HepG2 (cell line): ENCODE measurements at regions not wholly inside any gene's neighbourhood (a gene's known extent, or its start where the extent isn't known, plus 50 kb on each side); places are given as distances from the start of the nearest gene placed in this dataset.
A peak's percentile ranks its signal among the peaks of the same experiment; 100 is the strongest.

ENCODE experiments used
- ARID4A ChIP-seq: sonication (generic); formaldehyde crosslinking; IDR thresholded peaks from 2 replicates; pipeline ENCODE4 v1.5.0; 2020; ENCODE audit warnings: mild to moderate bottlenecking, missing genetic modification reagents, borderline replicate concordance
- BATF2 ChIP-seq: sonication (generic); formaldehyde crosslinking; IDR thresholded peaks from 2 replicates; pipeline ENCODE4 v1.8.0; 2022; ENCODE audit warnings: mild to moderate bottlenecking, missing genetic modification reagents, moderate library complexity
- KIAA2018 ChIP-seq: sonication (generic); formaldehyde crosslinking; IDR thresholded peaks from 2 replicates; pipeline ENCODE4 v1.5.0; 2020; ENCODE audit warnings: mild to moderate bottlenecking, missing genetic modification reagents, borderline replicate concordance
- PRDM15 ChIP-seq: sonication (generic); formaldehyde crosslinking; IDR thresholded peaks from 2 replicates; pipeline ENCODE4 v1.4.0; 2020; ENCODE audit warnings: missing genetic modification reagents
- RFX3 ChIP-seq: IDR thresholded peaks from 2 replicates; pipeline ENCODE4 v1.6.1; 2016; ENCODE audit warnings: missing biosample characterization, missing genetic modification reagents
- THAP8 ChIP-seq: sonication (generic); formaldehyde crosslinking; IDR thresholded peaks from 2 replicates; pipeline ENCODE4 v1.5.1; 2020; ENCODE audit warnings: missing genetic modification reagents, mild to moderate bottlenecking, borderline replicate concordance
- ZFP62 ChIP-seq: sonication (generic); formaldehyde crosslinking; IDR thresholded peaks from 2 replicates; pipeline ENCODE4 v1.4.0; 2020; ENCODE audit warnings: missing genetic modification reagents
- ZNF263 ChIP-seq: sonication (generic); formaldehyde crosslinking; IDR thresholded peaks from 2 replicates; pipeline ENCODE4 v1.4.0; 2020; ENCODE audit warnings: missing genetic modification reagents
- ZNF776 ChIP-seq: sonication (generic); formaldehyde crosslinking; IDR thresholded peaks from 2 replicates; pipeline ENCODE4 v1.4.0; 2020; ENCODE audit warnings: mild to moderate bottlenecking, missing genetic modification reagents
- ZZZ3 ChIP-seq: sonication (generic); formaldehyde crosslinking; IDR thresholded peaks from 2 replicates; pipeline ENCODE4 v1.4.0; 2020; ENCODE audit warnings: missing genetic modification reagents, mild to moderate bottlenecking, borderline replicate concordance

- TF ChIP-seq KIAA2018 (CRISPR knock-in tag) (no peak), BATF2 (CRISPR knock-in tag) (no peak), PRDM15 (CRISPR knock-in tag) (no peak; the same call in 1 of the 2 replicates), RFX3 (CRISPR knock-in tag) (no peak), ZFP62 (CRISPR knock-in tag) (no peak), ZZZ3 (no peak), THAP8 (no peak), ZNF263 (CRISPR knock-in tag) (no peak), ARID4A (CRISPR knock-in tag) (peak; percentile 67; the same call in 1 of the 2 replicates), ZNF776 (CRISPR knock-in tag) (peak; percentile 66; the same call in 1 of the 2 replicates)
Measured at GRCh38 chr1:54488065-54488750, 59.8 kb upstream of the ACOT11 start (continued).
